ENCODE measurements at regions not wholly inside any gene's neighbourhood (a gene's known extent, or its start where the extent isn't known, plus 50 kb on each side); places are given as distances from the start of the nearest gene placed in this dataset.
A peak's percentile ranks its signal among the peaks of the same experiment; 100 is the strongest.

- peak overlapping the region; percentile 77 to 96 for H3K27ac Mint-ChIP-seq
- 30% methylated on average over 6 of the region's 6 CpGs for WGBS (ENCODE audit: insufficient coverage)
- H3K4me3 Mint-ChIP-seq, result peak overlapping the region; percentile 85
- ATAC-seq (no peak), DNase-seq (peak in 1 of 2 donors; percentile 51)
- no peaks in the 10 kb centered on the region for H3K9me3 ChIP-seq (ENCODE audit: control insufficient read depth, insufficient read depth, low read length)
- TF ChIP-seq CTCF (IDR thresholded peaks at IDR 0.05), result no peak
- intact Hi-C loops (cut with micrococcal nuclease), result loop anchor here (5.0 kb wide), 2 partner anchors 394 to 469 kb away; partner anchors contain the start of gene TLE3
- no peaks in the 10 kb centered on the region for H3K9me3 Mint-ChIP-seq
- H3K27me3 ChIP-seq (ENCODE audit: control insufficient read depth, insufficient read depth, low read length), result peaks cover 14% of the 10 kb centered on the region
- H3K27ac ChIP-seq (ENCODE audit: low read length), result no peak overlapping the region
- H3K27me3 Mint-ChIP-seq (ENCODE audit: low read depth in 2 of 2), result peaks cover 28 to 35% of the 10 kb centered on the region in 2 donors
- no peaks in the 10 kb centered on the region for H3K36me3 Mint-ChIP-seq
- no peaks in the 10 kb centered on the region for H3K36me3 ChIP-seq (ENCODE audit: control insufficient read depth, insufficient read depth, low read length)
- no peak overlapping the region for H3K4me3 ChIP-seq (ENCODE audit: low read length)
- peaks cover 77 to 94% of the 10 kb centered on the region in 2 donors for H3K4me1 Mint-ChIP-seq
- peaks cover 85% of the 10 kb centered on the region for H3K4me1 ChIP-seq (ENCODE audit: control insufficient read depth, insufficient read depth, low read length)
Measured at GRCh38 chr15:70491201-70491621, 272.1 kb downstream of the UACA start.

GRCh38 chr15:70490838-70491155 lies 272.6 kb downstream of the UACA start:
- DNase-seq, result no peak
- Histone ChIP-seq H3K4me1 (ENCODE audit: control insufficient read depth, insufficient read depth, low read length) (peaks cover 84% of the 10 kb centered on the region), H3K4me3 (ENCODE audit: low read length) (no peak overlapping the region), H3K27ac (ENCODE audit: low read length) (no peak overlapping the region), H3K36me3 (ENCODE audit: control insufficient read depth, insufficient read depth, low read length) (no peaks in the 10 kb centered on the region), H3K27me3 (ENCODE audit: control insufficient read depth, insufficient read depth, low read length) (peaks cover 14% of the 10 kb centered on the region), H3K9me3 (ENCODE audit: control insufficient read depth, insufficient read depth, low read length) (no peaks in the 10 kb centered on the region)
- H3K27me3 Mint-ChIP-seq (ENCODE audit: low read depth in 2 of 2), result peaks cover 28 to 34% of the 10 kb centered on the region in 2 donors
- H3K36me3 Mint-ChIP-seq, result no peaks in the 10 kb centered on the region
- WGBS (ENCODE audit: insufficient coverage), result 96% methylated on average over 5 of the region's 7 CpGs
- TF ChIP-seq CTCF (IDR thresholded peaks at IDR 0.05), result no peak
- peak overlapping the region; percentile 31 for H3K4me3 Mint-ChIP-seq
- peak overlapping the region in 1 of 2 donors; percentile 96 for H3K27ac Mint-ChIP-seq
- intact Hi-C loops (cut with micrococcal nuclease), result loop anchor here (5.0 kb wide), 2 partner anchors 393 to 468 kb away; partner anchors contain the start of gene TLE3
- no peaks in the 10 kb centered on the region for H3K9me3 Mint-ChIP-seq
- peaks cover 76 to 96% of the 10 kb centered on the region in 2 donors for H3K4me1 Mint-ChIP-seq
- no peak for ATAC-seq

- Mint-ChIP-seq H3K36me3 (no peaks in the 10 kb centered on the region), H3K27me3 (ENCODE audit: low read depth in 2 of 2) (peaks cover 28 to 34% of the 10 kb centered on the region in 2 donors), H3K27ac (peak overlapping the region in 1 of 2 donors; percentile 96), H3K4me1 (peaks cover 71 to 96% of the 10 kb centered on the region in 2 donors), H3K4me3 (peak overlapping the region; percentile 31), H3K9me3 (no peaks in the 10 kb centered on the region)
- 89% methylated on average over 11 of the region's 11 CpGs for WGBS (ENCODE audit: insufficient coverage)
- no peaks in the 10 kb centered on the region for H3K36me3 ChIP-seq (ENCODE audit: control insufficient read depth, insufficient read depth, low read length)
- no peak overlapping the region for H3K4me3 ChIP-seq (ENCODE audit: low read length)
- DNase-seq (no peak), ATAC-seq (no peak)
- peaks cover 14% of the 10 kb centered on the region for H3K27me3 ChIP-seq (ENCODE audit: control insufficient read depth, insufficient read depth, low read length)
- H3K9me3 ChIP-seq (ENCODE audit: control insufficient read depth, insufficient read depth, low read length), result no peaks in the 10 kb centered on the region
- TF ChIP-seq CTCF (IDR thresholded peaks at IDR 0.05), result no peak
- H3K27ac ChIP-seq (ENCODE audit: low read length), result no peak overlapping the region
- intact Hi-C loops (cut with micrococcal nuclease), result loop anchor here (5.0 kb wide), 2 partner anchors 393 to 468 kb away; partner anchors contain the start of gene TLE3
- peaks cover 79% of the 10 kb centered on the region for H3K4me1 ChIP-seq (ENCODE audit: control insufficient read depth, insufficient read depth, low read length)
Measured at GRCh38 chr15:70490148-70490837, 273.1 kb downstream of the UACA start.
